DOHH2 (cell line): ENCODE measurements at regions not wholly inside any gene's neighbourhood (a gene's known extent, or its start where the extent isn't known, plus 50 kb on each side); places are given as distances from the start of the nearest gene placed in this dataset.

Source experiments
- H3F3A ChIP-seq: fragments of 200-600 bp; sonication (generic), shearing (Covaris generic); 2 replicates; pipeline ENCODE4 v1.6.0; 2016; ENCODE audit warnings: antibody characterized with exemption, mild to moderate bottlenecking; ENCODE audit not compliant: control insufficient read depth, insufficient read depth
- H3K27ac ChIP-seq: fragments of 200-600 bp; sonication (generic); 2 replicates; pipeline ENCODE4 v1.5.1; 2014; ENCODE audit warnings: low read depth, mild to moderate bottlenecking, low read length, moderate library complexity
- H3K27me3 ChIP-seq: fragments of 200-600 bp; sonication (generic); 2 replicates; pipeline ENCODE4 v1.6.1; 2014; ENCODE audit warnings: mild to moderate bottlenecking, low read length, mixed read lengths; ENCODE audit not compliant: control insufficient read depth
- H3K36me3 ChIP-seq: fragments of 200-600 bp; sonication (generic); 2 replicates; pipeline ENCODE4 v1.6.1; 2014; ENCODE audit warnings: mild to moderate bottlenecking, low read length, moderate library complexity, mixed read lengths; ENCODE audit not compliant: control insufficient read depth
- H3K4me1 ChIP-seq: fragments of 200-600 bp; sonication (generic); 2 replicates; pipeline ENCODE4 v1.6.1; 2014; ENCODE audit warnings: mild to moderate bottlenecking, low read length, mixed read lengths; ENCODE audit not compliant: control insufficient read depth
- H3K4me2 ChIP-seq: fragments of 200-600 bp; sonication (generic); 2 replicates; pipeline ENCODE4 v1.6.0; 2014; ENCODE audit warnings: mild to moderate bottlenecking, low read length, moderate library complexity
- H3K4me3 ChIP-seq: fragments of 200-600 bp; sonication (generic); 2 replicates; pipeline ENCODE4 v1.5.1; 2014; ENCODE audit warnings: mild to moderate bottlenecking, low read length, mixed read lengths
- H3K79me2 ChIP-seq: fragments of 200-600 bp; sonication (generic); 2 replicates; pipeline ENCODE4 v1.6.1; 2014; ENCODE audit warnings: mild to moderate bottlenecking, low read length, mixed read lengths; ENCODE audit not compliant: control insufficient read depth
- H3K9me2 ChIP-seq: fragments of 200-600 bp; sonication (generic); replicated peaks from 2 replicates; pipeline ENCODE4 v1.6.1; 2014; ENCODE audit warnings: mild to moderate bottlenecking, low read length, mixed read lengths; ENCODE audit not compliant: control insufficient read depth
- H3K9me3 ChIP-seq: fragments of 200-600 bp; sonication (generic); 2 replicates; pipeline ENCODE4 v1.6.1; 2014; ENCODE audit warnings: antibody characterized with exemption, low read length, mixed read lengths; ENCODE audit not compliant: control insufficient read depth, insufficient read depth
- H4K20me1 ChIP-seq: fragments of 200-600 bp; sonication (generic); 2 replicates; pipeline ENCODE4 v1.6.0; 2014; ENCODE audit warnings: low read depth, mild to moderate bottlenecking, antibody characterized with exemption, low read length, moderate library complexity; ENCODE audit not compliant: control insufficient read depth, insufficient read depth
- CTCF ChIP-seq: fragments of 200-600 bp; sonication (generic); IDR thresholded peaks from one replicate; pipeline ENCODE4 v1.5.1; 2014; ENCODE audit warnings: antibody characterized with exemption, mild to moderate bottlenecking, low read depth, low read length; ENCODE audit not compliant: poor library complexity, severe bottlenecking
- EZH2phosphoT487 ChIP-seq: fragments of 200-600 bp; sonication (generic); IDR thresholded peaks from 2 replicates; pipeline ENCODE4 v1.6.1; 2017; ENCODE audit warnings: borderline replicate concordance, mild to moderate bottlenecking, antibody characterized with exemption, low read length, moderate library complexity, mixed read lengths

- no peaks in the 10 kb centered on the region for H3K27me3 ChIP-seq
- H3K9me2 ChIP-seq, result no peaks in the 10 kb centered on the region
- H3K79me2 ChIP-seq, result no peaks in the 10 kb centered on the region
- H3K27ac ChIP-seq, result no peak overlapping the region
- TF ChIP-seq CTCF, result no peak
- TF ChIP-seq EZH2phosphoT487, result no peak
- H3K4me1 ChIP-seq, result no peaks in the 10 kb centered on the region
- H3K9me3 ChIP-seq, result no peaks in the 10 kb centered on the region
- no peak overlapping the region for H3K4me2 ChIP-seq
- H3K36me3 ChIP-seq, result no peaks in the 10 kb centered on the region
- H3K4me3 ChIP-seq, result no peak overlapping the region
- no peaks in the 10 kb centered on the region for H3F3A ChIP-seq
- no peaks in the 10 kb centered on the region for H4K20me1 ChIP-seq
Observed at GRCh38 chr10:78771260-78771659, 297.5 kb upstream of the ZMIZ1 start.

- Histone ChIP-seq H3K4me2 (no peak overlapping the region), H3K27me3 (no peaks in the 10 kb centered on the region), H4K20me1 (no peaks in the 10 kb centered on the region), H3K9me2 (no peaks in the 10 kb centered on the region), H3K4me3 (no peak overlapping the region), H3F3A (no peaks in the 10 kb centered on the region), H3K36me3 (no peaks in the 10 kb centered on the region), H3K4me1 (no peaks in the 10 kb centered on the region), H3K27ac (no peak overlapping the region), H3K79me2 (no peaks in the 10 kb centered on the region), H3K9me3 (no peaks in the 10 kb centered on the region)
- TF ChIP-seq EZH2phosphoT487 (no peak), CTCF (no peak)
Observed at GRCh38 chr10:78771808-78772455, 296.8 kb upstream of the ZMIZ1 start.

- no peak for TF ChIP-seq CTCF
- no peak for TF ChIP-seq EZH2phosphoT487
- no peak overlapping the region for H3K27ac ChIP-seq
Observed at GRCh38 chr10:78772486-78772885, 296.3 kb upstream of the ZMIZ1 start.

More at GRCh38 chr10:78772486-78772885, 296.3 kb upstream of the ZMIZ1 start:
- Histone ChIP-seq H3K9me2 (no peaks in the 10 kb centered on the region), H3K27me3 (no peaks in the 10 kb centered on the region), H3K4me2 (no peak overlapping the region), H3K36me3 (no peaks in the 10 kb centered on the region), H3K79me2 (no peaks in the 10 kb centered on the region), H3K4me1 (no peaks in the 10 kb centered on the region), H3K9me3 (no peaks in the 10 kb centered on the region), H4K20me1 (no peaks in the 10 kb centered on the region), H3F3A (no peaks in the 10 kb centered on the region), H3K4me3 (no peak overlapping the region)
